ENCODE measurements at regions not wholly inside any gene's neighbourhood (a gene's known extent, or its start where the extent isn't known, plus 50 kb on each side); places are given as distances from the start of the nearest gene placed in this dataset.

GRCh38 chr13:34591129-34591528, 350.9 kb upstream of the NBEA start:
- TF ChIP-seq CTCF (IDR thresholded peaks at IDR 0.05) (no peak), POLR2A (IDR thresholded peaks at IDR 0.05) (no peak)

All from esophagus squamous epithelium (tissue), 4 donors.